ENCODE measurements at regions not wholly inside any gene's neighbourhood (a gene's known extent, or its start where the extent isn't known, plus 50 kb on each side); places are given as distances from the start of the nearest gene placed in this dataset.

GRCh38 chr7:43040461-43040860 lies 72.0 kb upstream of the HECW1 start:
- H2BK120ac ChIP-seq (replicated peaks; ENCODE audit: low read depth, low read length): no peak overlapping the region
- no peaks in the 10 kb centered on the region; a peak in 1 of 8 replicates for H3K36me3 ChIP-seq (ENCODE audit: control insufficient read depth in 2 of 4, insufficient read depth in 4 of 4, low read length in 3 of 4)
- DNase-seq (ENCODE audit: low read depth in 1 of 2, low spot score in 2 of 2): no peak
- H2BK5ac ChIP-seq (ENCODE audit: low read depth, low read length): no peak overlapping the region
- H3K27ac ChIP-seq (ENCODE audit: low read depth, low read length): no peak overlapping the region
- H2BK20ac ChIP-seq (ENCODE audit: low read length): no peak overlapping the region
- ChIA-PET CTCF (ENCODE audit: partially characterized antibody) (interaction anchor here (1.0 to 2.4 kb wide), 3 partner anchors 14 to 31 kb away, joined by 3 to 7 read pairs (median 4); no protein-coding TSS in a partner anchor), POLR2A (ENCODE audit: partially characterized antibody) (no interaction called here)
- H3K9ac ChIP-seq (replicated peaks in 1 of 4; ENCODE audit: extremely low read depth in 1 of 4, low read depth in 3 of 4, low read length in 3 of 4): no peak overlapping the region
- no peak overlapping the region for H4K8ac ChIP-seq (ENCODE audit: extremely low read depth, insufficient read depth, low read length)
- H3K9me3 ChIP-seq (ENCODE audit: insufficient read depth in 2 of 2, low read depth in 1 of 2, low read length in 1 of 2): no peaks in the 10 kb centered on the region
- H4K20me1 ChIP-seq (replicated peaks in 1 of 2; ENCODE audit: control insufficient read depth in 1 of 2, insufficient read depth in 2 of 2, low read length in 2 of 2): no peaks in the 10 kb centered on the region
- H3K27me3 ChIP-seq (replicated peaks in 1 of 4; ENCODE audit: control insufficient read depth in 3 of 4, extremely low read depth in 1 of 4, insufficient read depth in 3 of 4, low read length in 3 of 4): no peaks in the 10 kb centered on the region; a peak in 1 of 7 replicates
- H2AFZ ChIP-seq (ENCODE audit: low read length): no peak overlapping the region
- H3K23me2 ChIP-seq (ENCODE audit: low read depth, low read length): no peaks in the 10 kb centered on the region
- no peak overlapping the region for H4K91ac ChIP-seq (replicated peaks; ENCODE audit: insufficient read length, low read length)
- no peak overlapping the region for H2AK5ac ChIP-seq (ENCODE audit: low read depth, low read length)
- H3K23ac ChIP-seq (ENCODE audit: insufficient read length): no peak overlapping the region
- no peaks in the 10 kb centered on the region for H3K79me1 ChIP-seq (ENCODE audit: low read depth, low read length)
- peaks cover 0 to 3% (median 2%) of the 10 kb centered on the region in 4 experiments; a peak in 2 of 7 replicates for H3K4me1 ChIP-seq (replicated peaks in 1 of 4; ENCODE audit: control insufficient read depth in 3 of 4, insufficient read depth in 4 of 4, low read length in 3 of 4)
- no peak overlapping the region for H4K5ac ChIP-seq (ENCODE audit: insufficient read length, low read depth, low read length)
- no peak overlapping the region for H3K18ac ChIP-seq (ENCODE audit: extremely low read depth, low read length)
- no peak overlapping the region for H3K14ac ChIP-seq (ENCODE audit: insufficient read length)
- FAIRE-seq: no peak
- no peak overlapping the region for H2BK12ac ChIP-seq (ENCODE audit: low read depth, low read length)
- no peak overlapping the region for H3K4me2 ChIP-seq (ENCODE audit: insufficient read depth in 1 of 2, low read depth in 2 of 2, low read length in 2 of 2)
- H3K4me3 ChIP-seq (ENCODE audit: extremely low read depth in 1 of 4, insufficient read depth in 2 of 4, low read depth in 3 of 4, low read length in 4 of 4): no peak overlapping the region
- no peak overlapping the region for H3K56ac ChIP-seq (replicated peaks; ENCODE audit: insufficient read length, low read depth, low read length)
- H3K4ac ChIP-seq (replicated peaks; ENCODE audit: insufficient read length, low read depth, low read length): no peak overlapping the region
- H3K79me2 ChIP-seq (ENCODE audit: control insufficient read depth in 1 of 2, insufficient read depth in 2 of 2, low read length in 2 of 2): no peaks in the 10 kb centered on the region
- H2BK15ac ChIP-seq (ENCODE audit: low read length): no peak overlapping the region
- TF ChIP-seq NANOG (IDR thresholded peaks at IDR 0.05; ENCODE audit: insufficient read depth, low read depth, low read length, poor library complexity, severe bottlenecking) (no peak), TBP (IDR thresholded peaks at IDR 0.05; ENCODE audit: low read depth, low read length) (no peak), CREB1 (IDR thresholded peaks at IDR 0.05) (no peak), USF2 (IDR thresholded peaks at IDR 0.05; ENCODE audit: low read length) (no peak), JUN (IDR thresholded peaks at IDR 0.05; ENCODE audit: low read depth, low read length) (no peak), BACH1 (IDR thresholded peaks at IDR 0.05; ENCODE audit: low read length) (no peak), HDAC2 (IDR thresholded peaks at IDR 0.05; ENCODE audit: borderline replicate concordance in 1 of 2, low read depth in 2 of 2, low read length in 2 of 2) (no peak), MAFK (IDR thresholded peaks at IDR 0.05; ENCODE audit: low read depth, low read length) (no peak), SAP30 (IDR thresholded peaks at IDR 0.05; ENCODE audit: insufficient read depth, insufficient replicate concordance, low read length) (no peak), JUND (IDR thresholded peaks at IDR 0.05; ENCODE audit: low read length) (no peak), NRF1 (IDR thresholded peaks at IDR 0.05; ENCODE audit: low read depth, low read length) (no peak)
- TF ChIP-seq, protein P1, sequence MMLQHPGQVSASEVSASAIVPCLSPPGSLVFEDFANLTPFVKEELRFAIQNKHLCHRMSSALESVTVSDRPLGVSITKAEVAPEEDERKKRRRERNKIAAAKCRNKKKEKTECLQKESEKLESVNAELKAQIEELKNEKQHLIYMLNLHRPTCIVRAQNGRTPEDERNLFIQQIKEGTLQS (IDR thresholded peaks at IDR 0.05; ENCODE audit: insufficient read depth, low read depth, low read length): no peak
- TF ChIP-seq, protein P2, sequence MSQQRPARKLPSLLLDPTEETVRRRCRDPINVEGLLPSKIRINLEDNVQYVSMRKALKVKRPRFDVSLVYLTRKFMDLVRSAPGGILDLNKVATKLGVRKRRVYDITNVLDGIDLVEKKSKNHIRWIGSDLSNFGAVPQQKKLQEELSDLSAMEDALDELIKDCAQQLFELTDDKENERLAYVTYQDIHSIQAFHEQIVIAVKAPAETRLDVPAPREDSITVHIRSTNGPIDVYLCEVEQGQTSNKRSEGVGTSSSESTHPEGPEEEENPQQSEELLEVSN (IDR thresholded peaks at IDR 0.05): no peak

All from H1 (cell line).